HAP-1 (cell line): ENCODE measurements at regions not wholly inside any gene's neighbourhood (a gene's known extent, or its start where the extent isn't known, plus 50 kb on each side); places are given as distances from the start of the nearest gene placed in this dataset.

Experiments used
- DNase-seq, 2 experiments: peaks; one replicate each; pipeline ENCODE4 v3.0.0-alpha.2; 2016 to 2020; ENCODE audit warnings: low spot score in 2 of 2
- H3K27me3 ChIP-seq: fragments of 250-450 bp; sonication (Bioruptor Pico); 2 replicates; pipeline ENCODE4 v1.5.1; 2020; ENCODE audit warnings: low read depth, mild to moderate bottlenecking, moderate library complexity
- H3K36me3 ChIP-seq: fragments of 250-450 bp; sonication (Bioruptor Pico); replicated peaks from 2 replicates; pipeline ENCODE4 v1.5.1; 2020; ENCODE audit warnings: mild to moderate bottlenecking
- H3K4me1 ChIP-seq: fragments of 250-450 bp; sonication (Bioruptor Pico); 2 replicates; pipeline ENCODE4 v1.5.1; 2020; ENCODE audit warnings: mild to moderate bottlenecking
- H3K4me3 ChIP-seq: fragments of 250-450 bp; sonication (Bioruptor Pico); 2 replicates; pipeline ENCODE4 v1.5.1; 2020; ENCODE audit warnings: mild to moderate bottlenecking, moderate library complexity
- H3K9me3 ChIP-seq: fragments of 250-450 bp; sonication (Bioruptor Pico); 2 replicates; pipeline ENCODE4 v1.5.1; 2020; ENCODE audit warnings: mild to moderate bottlenecking, moderate library complexity
- in situ Hi-C: fragments of 300-500 bp; cut with MboI; formaldehyde crosslinking; loops from 3 replicates; pipeline ENCODE4 v1.14.3; 2020; ENCODE audit warnings: low sequenced_read_pairs, inconsistent platforms, mixed read lengths

DNA sequence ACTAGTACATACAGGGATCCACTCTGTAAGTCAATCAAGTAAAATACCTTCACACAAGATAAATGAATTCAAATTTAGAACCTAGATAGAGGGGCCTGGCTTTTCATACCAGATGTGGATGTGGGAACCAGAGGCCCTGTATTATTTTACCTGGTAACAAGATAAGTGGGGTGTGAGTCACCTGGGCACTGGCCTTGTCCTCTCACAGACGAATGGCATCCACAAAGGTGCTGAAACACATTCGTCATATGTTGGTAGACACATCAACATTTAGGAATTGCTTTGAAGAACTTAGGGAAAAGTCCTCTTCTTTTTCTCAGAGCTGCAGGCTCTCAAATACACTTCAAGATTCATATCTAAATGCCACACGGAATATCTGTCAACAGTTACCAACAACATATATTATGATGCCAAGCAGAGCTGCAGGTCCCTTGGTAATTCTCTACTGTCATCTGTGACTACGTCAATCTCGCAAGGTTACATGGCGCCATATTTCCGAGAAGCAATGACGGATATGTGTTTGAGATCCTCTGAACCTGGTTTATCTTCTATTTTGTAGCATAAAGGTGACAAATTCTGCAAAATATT is 618.6 kb downstream of the EPM2A start:
- H3K36me3 ChIP-seq, result no peaks in the 10 kb centered on the region
- no peaks in the 10 kb centered on the region for H3K4me1 ChIP-seq
- DNase-seq, result no peak
- H3K27me3 ChIP-seq, result peaks cover 5% of the 10 kb centered on the region; the same call in 1 of the 2 replicates
- no peak overlapping the region for H3K4me3 ChIP-seq
- H3K9me3 ChIP-seq, result no peaks in the 10 kb centered on the region
- in situ Hi-C loops, result no loop called here

DNA sequence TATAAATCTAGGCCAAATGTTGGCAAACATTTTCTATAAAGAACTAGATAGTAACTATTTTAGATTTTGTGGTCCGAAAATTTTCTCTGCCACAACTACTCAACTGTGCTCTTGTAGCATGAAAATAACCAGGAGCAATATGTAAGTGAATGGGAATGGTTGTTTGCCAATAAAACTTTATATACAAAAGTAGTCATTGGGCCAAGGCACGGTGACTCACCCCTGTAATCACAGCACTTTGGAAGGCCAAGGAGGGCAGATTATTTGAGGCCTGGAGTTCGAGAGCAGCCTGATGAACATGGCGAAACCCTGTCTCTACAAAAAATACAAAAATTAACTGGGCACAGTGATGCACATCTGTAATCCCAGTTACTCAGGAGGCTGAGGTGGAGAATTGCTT is 617.1 kb downstream of the EPM2A start:
- Histone ChIP-seq H3K27me3 (peaks cover 5% of the 10 kb centered on the region; the same call in 1 of the 2 replicates), H3K36me3 (no peaks in the 10 kb centered on the region), H3K4me3 (no peak overlapping the region), H3K9me3 (no peaks in the 10 kb centered on the region), H3K4me1 (no peaks in the 10 kb centered on the region)
- in situ Hi-C loops, result no loop called here
- no peak for DNase-seq

DNA sequence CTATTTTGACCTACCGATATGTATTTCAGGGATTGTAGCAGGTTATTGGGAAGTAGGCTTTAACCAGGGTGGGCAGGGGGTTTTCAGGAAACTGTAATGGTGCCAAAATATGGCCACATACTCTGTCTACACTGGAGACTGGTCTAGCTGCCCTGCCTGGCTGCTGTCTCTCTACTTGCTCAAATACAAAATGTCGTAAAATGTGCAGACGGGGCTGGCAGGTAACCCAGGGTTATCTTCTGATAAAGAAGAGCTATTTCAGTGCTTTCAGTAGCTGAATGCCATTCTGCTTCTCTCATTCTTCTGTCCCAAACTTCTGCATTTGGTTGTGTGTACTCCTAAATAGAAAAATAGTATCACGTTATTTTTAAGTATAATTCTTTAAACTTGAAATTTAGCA is 616.2 kb downstream of the EPM2A start:
- Histone ChIP-seq H3K9me3 (no peaks in the 10 kb centered on the region), H3K27me3 (no peaks in the 10 kb centered on the region; the same call in 1 of the 2 replicates), H3K36me3 (no peaks in the 10 kb centered on the region), H3K4me1 (no peaks in the 10 kb centered on the region), H3K4me3 (no peak overlapping the region)
- in situ Hi-C loops, result no loop called here
- no peak for DNase-seq

DNA sequence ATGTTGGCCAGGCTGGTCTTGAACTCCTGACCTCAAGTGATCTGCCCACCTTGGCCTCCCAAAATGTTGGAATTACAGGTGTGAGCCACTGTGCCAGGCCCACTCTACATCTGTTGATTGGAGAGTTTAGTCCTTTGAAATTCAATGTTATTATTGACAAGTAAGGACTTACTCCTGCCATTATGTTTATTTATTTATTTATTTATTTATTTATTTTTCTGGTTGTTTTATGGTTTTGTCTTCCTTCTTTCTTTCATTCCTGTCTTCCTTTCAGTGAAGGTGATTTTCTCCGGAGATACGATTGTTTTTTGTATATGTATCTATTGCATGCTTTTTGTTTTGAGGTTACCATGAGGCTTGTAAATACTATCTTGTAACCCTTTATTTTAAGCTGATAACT is 602.6 kb downstream of the EPM2A start:
- Histone ChIP-seq H3K27me3 (no peaks in the 10 kb centered on the region), H3K36me3 (no peaks in the 10 kb centered on the region), H3K4me1 (no peaks in the 10 kb centered on the region; the same call in 1 of the 2 replicates), H3K4me3 (no peak overlapping the region), H3K9me3 (no peaks in the 10 kb centered on the region)
- in situ Hi-C loops, result no loop called here
- no peak for DNase-seq

DNA sequence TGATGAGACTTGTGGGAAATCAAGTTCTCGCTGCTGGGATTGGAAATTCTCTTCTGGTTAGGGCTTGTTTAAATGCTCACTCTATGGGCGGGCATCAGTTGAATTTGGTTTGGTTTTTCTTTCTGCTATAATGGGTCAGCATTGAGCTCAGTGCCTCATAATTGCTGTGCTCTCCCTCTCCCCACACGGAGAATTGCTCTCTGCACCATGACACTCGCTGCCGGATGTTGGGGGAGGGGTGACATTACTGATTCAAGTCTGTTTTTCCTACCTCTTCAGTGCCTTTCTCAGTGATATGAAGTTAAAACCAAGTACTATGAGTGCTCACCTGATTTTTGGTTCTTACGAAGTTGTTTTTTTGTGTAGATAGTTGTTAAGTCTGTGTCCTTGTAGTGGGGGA is 599.6 kb downstream of the EPM2A start:
- in situ Hi-C loops, result no loop called here
- H3K36me3 ChIP-seq, result no peaks in the 10 kb centered on the region
- no peak overlapping the region for H3K4me3 ChIP-seq
- no peak for DNase-seq
- no peaks in the 10 kb centered on the region for H3K27me3 ChIP-seq
- no peaks in the 10 kb centered on the region for H3K9me3 ChIP-seq
- no peaks in the 10 kb centered on the region for H3K4me1 ChIP-seq

DNA sequence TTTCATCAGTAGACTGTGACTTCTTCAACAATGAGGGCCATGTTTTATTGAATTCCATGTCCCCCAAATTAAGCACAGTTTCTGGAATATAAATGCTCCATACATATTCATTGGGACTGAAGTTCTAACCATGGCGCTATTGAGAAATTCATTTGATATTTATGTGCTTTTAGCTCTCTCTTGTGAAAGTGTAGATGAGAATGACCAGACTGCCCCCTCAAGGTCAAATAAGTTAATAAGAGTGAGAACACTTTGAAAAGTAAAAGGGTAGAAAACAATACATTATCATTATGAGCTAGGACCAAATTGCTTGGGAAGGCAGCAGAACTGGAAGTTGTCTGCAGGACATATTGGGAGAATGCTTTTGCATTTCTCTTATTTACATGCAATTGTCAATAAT is 597.9 kb downstream of the EPM2A start:
- Histone ChIP-seq H3K36me3 (no peaks in the 10 kb centered on the region), H3K4me1 (no peaks in the 10 kb centered on the region), H3K9me3 (no peaks in the 10 kb centered on the region), H3K4me3 (no peak overlapping the region), H3K27me3 (peaks cover 2% of the 10 kb centered on the region; the same call in 1 of the 2 replicates)
- in situ Hi-C loops, result no loop called here
- DNase-seq, result peak; percentile 9 to 11

DNA sequence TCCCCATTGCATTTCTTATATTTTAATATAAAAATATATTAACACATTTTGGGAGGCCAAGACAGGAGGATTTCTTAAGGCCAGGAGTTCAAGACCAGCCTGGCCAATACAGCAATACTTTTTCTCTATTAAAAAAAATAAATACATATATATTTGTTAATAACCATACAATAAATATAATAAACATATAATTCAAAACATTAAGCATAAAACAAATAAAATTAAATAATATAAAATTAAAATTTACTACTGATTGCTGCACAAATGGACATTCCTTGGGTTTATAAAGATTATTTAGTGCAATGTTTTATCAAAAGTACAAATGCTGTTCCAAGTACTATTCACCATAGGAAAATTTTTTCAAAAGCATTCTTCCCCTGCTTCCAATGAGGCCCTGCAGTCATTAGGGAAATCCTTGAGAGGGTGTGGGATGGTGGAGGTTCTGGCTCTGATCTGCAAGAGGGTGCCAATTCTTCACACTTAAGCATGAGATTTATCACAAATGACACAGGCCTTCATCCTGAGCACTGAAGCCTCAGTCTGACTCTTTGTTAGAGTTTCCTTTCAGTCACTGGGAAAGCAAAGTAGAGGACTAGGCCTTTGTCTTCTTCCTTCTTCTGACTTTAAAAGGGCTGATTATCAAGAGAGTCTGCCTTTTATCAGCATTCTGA is 596.7 kb downstream of the EPM2A start:
- DNase-seq, result no peak
- Histone ChIP-seq H3K9me3 (no peaks in the 10 kb centered on the region), H3K4me1 (no peaks in the 10 kb centered on the region), H3K27me3 (peaks cover 2% of the 10 kb centered on the region; the same call in 1 of the 2 replicates), H3K36me3 (no peaks in the 10 kb centered on the region), H3K4me3 (no peak overlapping the region)
- in situ Hi-C loops, result no loop called here

DNA sequence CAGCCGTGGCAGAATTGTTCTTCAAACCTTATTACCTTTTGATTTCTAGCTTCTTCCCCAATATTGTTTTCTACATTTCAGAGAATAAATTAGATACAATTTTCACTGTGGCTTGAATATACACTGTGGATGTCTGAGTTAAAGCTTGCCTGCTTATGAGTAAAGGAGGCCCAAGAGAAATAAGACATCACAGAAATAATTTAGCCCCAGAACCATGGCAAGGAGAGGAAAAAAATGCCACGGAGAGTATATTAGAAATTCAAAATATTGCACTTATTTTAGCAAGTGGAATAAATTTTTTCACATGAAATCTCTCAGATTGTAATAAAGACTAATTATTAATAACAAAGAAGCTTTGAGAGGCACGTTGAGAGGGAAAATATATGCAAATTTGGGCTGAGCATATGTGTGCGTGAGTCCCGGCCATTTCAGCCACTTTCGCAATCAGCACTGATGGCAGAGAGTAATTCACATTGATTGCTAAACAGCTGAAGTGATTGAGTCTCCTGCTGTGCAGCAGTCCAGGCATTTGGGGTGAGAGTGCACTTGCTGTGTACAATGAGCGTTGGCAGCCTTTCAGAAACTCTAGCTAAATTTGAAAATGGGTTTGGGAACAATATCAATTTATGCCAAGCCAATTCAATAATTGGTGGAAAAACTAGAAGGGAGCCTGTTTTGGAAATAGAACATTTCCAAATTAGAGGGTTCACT is 596.0 kb downstream of the EPM2A start:
- Histone ChIP-seq H3K4me3 (no peak overlapping the region), H3K9me3 (no peaks in the 10 kb centered on the region), H3K4me1 (no peaks in the 10 kb centered on the region), H3K36me3 (no peaks in the 10 kb centered on the region), H3K27me3 (peaks cover 2% of the 10 kb centered on the region; the same call in 1 of the 2 replicates)
- no peak for DNase-seq
- in situ Hi-C loops, result no loop called here

DNA sequence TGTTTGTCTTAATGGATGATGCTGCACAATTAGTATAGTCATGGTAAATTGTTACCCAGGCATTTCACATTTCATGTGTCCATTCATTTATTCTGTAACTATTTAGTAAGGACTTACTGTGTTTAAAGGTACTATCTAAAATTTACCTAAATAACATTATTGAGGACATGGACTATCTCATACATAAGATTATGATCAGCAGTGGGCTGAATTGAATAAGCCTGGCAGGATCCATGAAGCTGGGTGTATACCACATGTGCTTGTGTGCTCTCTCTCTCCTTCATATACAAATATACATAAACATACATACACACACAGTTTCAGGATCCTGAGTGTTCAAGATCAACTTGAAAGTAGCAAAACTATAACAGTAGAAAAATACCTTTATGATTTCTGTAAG is 595.4 kb downstream of the EPM2A start:
- Histone ChIP-seq H3K27me3 (peaks cover 2% of the 10 kb centered on the region; the same call in 1 of the 2 replicates), H3K4me1 (no peaks in the 10 kb centered on the region), H3K36me3 (no peaks in the 10 kb centered on the region), H3K4me3 (no peak overlapping the region), H3K9me3 (no peaks in the 10 kb centered on the region)
- in situ Hi-C loops, result no loop called here
- no peak for DNase-seq

DNA sequence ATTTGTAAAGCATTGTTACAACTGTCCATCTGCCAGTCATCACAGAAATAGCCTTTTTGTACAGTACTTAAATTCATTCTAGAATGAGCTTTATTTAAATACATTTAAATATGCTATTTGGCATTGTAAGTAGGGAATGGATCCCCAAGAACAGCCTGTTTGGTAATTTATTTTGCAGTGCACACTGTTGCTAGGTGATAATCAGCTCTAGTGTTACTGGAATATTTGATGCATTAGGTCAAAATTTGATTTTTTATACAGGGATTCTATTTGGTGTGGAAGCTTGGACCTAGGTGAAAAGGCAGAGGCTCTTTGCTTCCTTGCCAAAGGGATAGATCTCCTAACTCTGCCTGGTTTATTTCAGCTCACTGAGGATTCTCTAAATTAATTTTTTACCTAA is 593.7 kb downstream of the EPM2A start:
- no peak for DNase-seq
- H3K4me3 ChIP-seq, result no peak overlapping the region
- in situ Hi-C loops, result no loop called here

DNA sequence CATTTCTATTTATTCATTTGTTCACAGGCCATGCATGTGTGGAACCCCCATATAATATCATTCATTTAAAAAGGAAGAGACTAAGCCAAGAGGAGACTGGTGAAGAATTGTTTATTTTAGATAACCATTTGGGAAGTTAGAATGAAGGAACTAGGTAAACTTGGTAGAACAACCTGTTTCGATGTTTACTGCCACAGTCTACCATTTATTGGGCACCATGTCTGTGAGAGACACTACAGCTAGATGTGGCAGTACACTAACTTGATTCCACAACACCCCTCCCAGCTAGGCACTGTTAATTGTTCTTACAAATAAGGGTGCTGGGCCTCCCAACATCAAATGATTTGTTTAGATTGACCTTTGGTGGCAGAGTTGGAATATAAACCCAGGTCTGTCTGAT is 592.4 kb downstream of the EPM2A start:
- Histone ChIP-seq H3K36me3 (no peaks in the 10 kb centered on the region), H3K9me3 (no peaks in the 10 kb centered on the region), H3K27me3 (peaks cover 2% of the 10 kb centered on the region; the same call in 1 of the 2 replicates), H3K4me1 (no peaks in the 10 kb centered on the region), H3K4me3 (no peak overlapping the region)
- in situ Hi-C loops, result no loop called here
- DNase-seq, result no peak

More for the DNA sequence above, 593.7 kb downstream of the EPM2A start:
- no peaks in the 10 kb centered on the region for H3K36me3 ChIP-seq
- H3K4me1 ChIP-seq, result no peaks in the 10 kb centered on the region
- H3K9me3 ChIP-seq, result no peaks in the 10 kb centered on the region
- peaks cover 2% of the 10 kb centered on the region; the same call in 1 of the 2 replicates for H3K27me3 ChIP-seq

DNA sequence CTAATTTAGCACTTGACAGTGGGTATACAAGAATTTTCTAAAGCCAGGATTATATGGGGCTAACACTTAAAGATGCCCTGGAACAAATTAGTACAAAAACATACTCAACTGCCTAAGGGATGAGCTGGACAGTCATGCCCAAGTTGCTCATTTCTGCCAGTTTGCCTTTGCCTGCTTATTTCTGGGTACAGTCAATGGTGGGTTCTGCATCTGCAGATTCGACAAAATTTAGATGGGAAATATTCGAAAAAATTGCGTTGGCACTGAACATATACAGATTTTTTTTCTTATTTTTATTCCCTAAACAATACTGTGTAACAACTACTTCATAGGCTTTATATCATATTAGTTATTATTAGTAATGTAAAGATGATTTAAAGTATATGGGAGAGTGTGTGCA is 591.9 kb downstream of the EPM2A start:
- in situ Hi-C loops, result no loop called here
- Histone ChIP-seq H3K27me3 (peaks cover 2% of the 10 kb centered on the region; the same call in 1 of the 2 replicates), H3K9me3 (no peaks in the 10 kb centered on the region), H3K36me3 (no peaks in the 10 kb centered on the region), H3K4me3 (no peak overlapping the region), H3K4me1 (no peaks in the 10 kb centered on the region)
- DNase-seq, result no peak

DNA sequence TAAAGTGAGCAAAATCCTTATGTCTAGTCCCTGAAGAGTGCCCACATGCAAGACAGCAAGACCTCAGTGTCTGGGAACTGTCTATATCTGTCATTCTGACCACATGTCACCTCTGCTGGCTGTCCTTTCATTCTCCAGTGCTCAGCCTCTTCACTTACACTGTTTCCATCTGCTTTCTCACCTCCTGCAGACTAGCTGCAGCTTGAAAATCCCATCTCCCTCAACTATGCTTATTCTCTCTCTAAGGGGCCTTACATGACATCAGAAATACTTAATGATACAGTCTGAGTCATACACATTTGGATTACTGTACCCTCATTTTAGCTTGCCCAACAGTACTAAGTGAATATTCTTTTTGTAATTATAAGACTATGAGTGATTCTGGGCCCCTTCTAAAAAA is 587.8 kb downstream of the EPM2A start:
- no peak overlapping the region for H3K4me3 ChIP-seq
- DNase-seq, result no peak
- no peaks in the 10 kb centered on the region for H3K4me1 ChIP-seq
- no peaks in the 10 kb centered on the region for H3K27me3 ChIP-seq
- H3K36me3 ChIP-seq, result no peaks in the 10 kb centered on the region
- H3K9me3 ChIP-seq, result no peaks in the 10 kb centered on the region
- in situ Hi-C loops, result no loop called here
